ENCODE measurements at regions not wholly inside any gene's neighbourhood (a gene's known extent, or its start where the extent isn't known, plus 50 kb on each side); places are given as distances from the start of the nearest gene placed in this dataset.

DNA sequence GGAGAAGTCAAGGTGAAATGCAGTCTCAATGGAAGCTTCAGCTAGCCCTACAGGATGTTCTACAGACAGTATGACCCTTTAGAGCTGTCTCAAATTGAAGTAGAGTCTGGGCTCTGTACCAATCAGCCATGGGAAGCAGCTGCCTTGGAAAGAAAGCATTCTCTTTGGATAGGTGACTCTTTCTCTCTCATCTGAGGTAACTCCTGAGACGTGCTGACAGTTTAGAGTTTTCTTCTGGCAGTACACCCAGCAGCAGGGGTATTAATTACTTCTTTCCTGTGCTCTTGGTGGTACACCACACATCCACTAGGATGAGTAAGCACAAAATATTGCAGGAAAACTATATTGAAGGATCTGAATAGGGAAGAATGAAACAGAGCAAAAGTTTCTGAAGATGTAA, 329.6 kb upstream of the RGMB start:
- Histone ChIP-seq H3K27ac (no peak overlapping the region), H3K4me3 (no peak overlapping the region), H3K27me3 (no peaks in the 10 kb centered on the region), H3K9me3 (peaks cover 10 to 17% of the 10 kb centered on the region in 2 donors), H3K4me1 (no peaks in the 10 kb centered on the region), H3K36me3 (no peaks in the 10 kb centered on the region)
- intact Hi-C loops (cut with DNase I; ENCODE audit: low total_unique reads) = no loop called here
- no peak for DNase-seq (ENCODE audit: low spot score in 2 of 2)
- TF ChIP-seq, protein P1, sequence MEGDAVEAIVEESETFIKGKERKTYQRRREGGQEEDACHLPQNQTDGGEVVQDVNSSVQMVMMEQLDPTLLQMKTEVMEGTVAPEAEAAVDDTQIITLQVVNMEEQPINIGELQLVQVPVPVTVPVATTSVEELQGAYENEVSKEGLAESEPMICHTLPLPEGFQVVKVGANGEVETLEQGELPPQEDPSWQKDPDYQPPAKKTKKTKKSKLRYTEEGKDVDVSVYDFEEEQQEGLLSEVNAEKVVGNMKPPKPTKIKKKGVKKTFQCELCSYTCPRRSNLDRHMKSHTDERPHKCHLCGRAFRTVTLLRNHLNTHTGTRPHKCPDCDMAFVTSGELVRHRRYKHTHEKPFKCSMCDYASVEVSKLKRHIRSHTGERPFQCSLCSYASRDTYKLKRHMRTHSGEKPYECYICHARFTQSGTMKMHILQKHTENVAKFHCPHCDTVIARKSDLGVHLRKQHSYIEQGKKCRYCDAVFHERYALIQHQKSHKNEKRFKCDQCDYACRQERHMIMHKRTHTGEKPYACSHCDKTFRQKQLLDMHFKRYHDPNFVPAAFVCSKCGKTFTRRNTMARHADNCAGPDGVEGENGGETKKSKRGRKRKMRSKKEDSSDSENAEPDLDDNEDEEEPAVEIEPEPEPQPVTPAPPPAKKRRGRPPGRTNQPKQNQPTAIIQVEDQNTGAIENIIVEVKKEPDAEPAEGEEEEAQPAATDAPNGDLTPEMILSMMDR (IDR thresholded peaks at IDR 0.05) = no peak
- TF ChIP-seq POLR2A (IDR thresholded peaks at IDR 0.05) (no peak), POLR2AphosphoS5 (IDR thresholded peaks at IDR 0.05) (no peak)

DNA sequence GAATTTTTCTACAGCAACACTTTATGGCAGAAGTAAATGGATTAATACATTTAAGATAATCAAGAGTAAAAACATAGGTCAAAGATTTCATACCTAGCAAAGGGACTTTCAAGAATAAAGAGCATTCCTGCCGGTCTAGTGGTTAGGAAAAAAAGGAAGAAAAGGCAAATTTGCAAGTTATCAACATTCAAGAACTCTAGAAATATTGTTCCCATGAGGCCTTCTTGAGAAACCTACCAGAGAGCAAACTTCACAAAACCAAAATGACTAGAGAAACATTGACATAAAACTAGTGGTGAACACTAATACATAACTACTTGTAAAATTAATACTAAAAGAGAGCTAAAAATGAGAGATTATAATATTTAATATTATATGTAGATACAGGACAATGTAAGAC, 320.2 kb upstream of the RGMB start:
- Histone ChIP-seq H3K9me3 (no peaks in the 10 kb centered on the region), H3K27me3 (no peaks in the 10 kb centered on the region), H3K36me3 (no peaks in the 10 kb centered on the region), H3K27ac (no peak overlapping the region), H3K4me1 (no peaks in the 10 kb centered on the region), H3K4me3 (no peak overlapping the region)
- TF ChIP-seq POLR2AphosphoS5 (IDR thresholded peaks at IDR 0.05) = no peak
- no peak for TF ChIP-seq POLR2A (IDR thresholded peaks at IDR 0.05)
- TF ChIP-seq, protein P1 (IDR thresholded peaks at IDR 0.05) = no peak
- intact Hi-C loops (cut with DNase I; ENCODE audit: low total_unique reads) = no loop called here
- no peak for DNase-seq (ENCODE audit: low spot score in 2 of 2)

DNA sequence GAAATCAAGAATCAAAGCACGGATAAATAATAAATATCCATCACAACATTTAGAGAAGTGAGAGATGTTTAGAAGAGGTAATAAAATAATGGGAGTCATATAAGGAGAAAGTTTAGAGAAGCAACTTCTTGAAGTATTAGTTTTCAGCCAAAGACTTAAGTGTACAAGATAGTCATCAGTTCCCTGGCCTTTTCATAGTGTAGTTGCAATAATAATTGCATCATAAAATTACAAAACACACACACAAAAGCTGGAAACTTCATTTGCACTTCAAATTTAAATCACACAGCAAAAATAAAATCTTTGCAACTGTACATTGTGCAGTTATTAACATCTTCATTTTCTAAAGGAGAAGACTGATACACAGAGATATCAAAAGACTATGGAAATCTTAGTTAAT, 319.1 kb upstream of the RGMB start:
- intact Hi-C loops (cut with DNase I; ENCODE audit: low total_unique reads) = no loop called here
- Histone ChIP-seq H3K27ac (no peak overlapping the region), H3K9me3 (no peaks in the 10 kb centered on the region), H3K4me1 (no peaks in the 10 kb centered on the region), H3K4me3 (no peak overlapping the region), H3K27me3 (no peaks in the 10 kb centered on the region), H3K36me3 (no peaks in the 10 kb centered on the region)
- TF ChIP-seq, protein P1 (IDR thresholded peaks at IDR 0.05) = no peak
- TF ChIP-seq POLR2A (IDR thresholded peaks at IDR 0.05) (no peak), POLR2AphosphoS5 (IDR thresholded peaks at IDR 0.05) (no peak)
- DNase-seq (ENCODE audit: low spot score in 2 of 2) = no peak

DNA sequence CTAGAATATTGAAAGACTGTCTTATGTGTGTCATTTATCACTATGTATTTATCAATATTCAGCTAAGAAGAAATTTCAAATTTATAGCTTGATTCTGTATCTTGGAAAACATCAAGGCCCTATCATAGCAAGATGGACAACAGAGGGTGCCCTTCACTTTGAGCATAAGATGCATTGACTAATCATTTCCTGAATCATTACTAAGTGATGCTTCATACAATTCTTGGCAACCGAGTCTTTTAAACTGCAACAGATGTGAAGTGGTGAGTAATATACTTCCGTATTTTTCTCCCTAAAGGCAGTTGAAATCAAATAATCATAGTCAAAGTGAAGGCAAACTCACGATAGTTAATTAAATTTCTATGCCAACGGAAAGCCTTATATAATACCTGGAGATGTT, 318.6 kb upstream of the RGMB start:
- Histone ChIP-seq H3K27ac (no peak overlapping the region), H3K4me1 (no peaks in the 10 kb centered on the region), H3K9me3 (no peaks in the 10 kb centered on the region), H3K4me3 (no peak overlapping the region), H3K27me3 (no peaks in the 10 kb centered on the region), H3K36me3 (no peaks in the 10 kb centered on the region)
- no peak for DNase-seq (ENCODE audit: low spot score in 2 of 2)
- TF ChIP-seq POLR2A (IDR thresholded peaks at IDR 0.05) (no peak), POLR2AphosphoS5 (IDR thresholded peaks at IDR 0.05) (no peak)
- TF ChIP-seq, protein P1 (IDR thresholded peaks at IDR 0.05) = no peak
- intact Hi-C loops (cut with DNase I; ENCODE audit: low total_unique reads) = no loop called here

DNA sequence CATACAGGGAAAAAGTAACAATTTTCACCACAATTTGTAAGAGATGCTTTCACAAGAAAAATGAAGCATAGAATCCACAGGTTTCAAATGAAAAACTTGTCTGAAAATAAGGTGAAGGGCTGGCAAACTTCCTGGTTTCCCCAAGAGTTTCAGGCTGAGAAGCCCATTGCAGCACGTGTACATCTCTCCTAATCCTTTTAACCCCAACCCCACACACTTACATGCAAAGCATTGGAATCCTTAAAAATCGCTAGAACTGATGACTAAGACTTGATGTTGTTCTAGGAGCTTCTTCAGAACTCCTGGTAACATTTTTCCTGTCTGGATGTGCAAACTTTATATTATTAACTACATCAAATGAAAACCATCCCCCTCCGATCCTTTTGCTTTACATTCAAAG, 317.8 kb upstream of the RGMB start:
- DNase-seq (ENCODE audit: low spot score in 2 of 2) = no peak
- Histone ChIP-seq H3K36me3 (no peaks in the 10 kb centered on the region), H3K4me3 (no peak overlapping the region), H3K27me3 (no peaks in the 10 kb centered on the region), H3K4me1 (no peaks in the 10 kb centered on the region), H3K9me3 (no peaks in the 10 kb centered on the region), H3K27ac (no peak overlapping the region)
- intact Hi-C loops (cut with DNase I; ENCODE audit: low total_unique reads) = no loop called here
- TF ChIP-seq POLR2A (IDR thresholded peaks at IDR 0.05) = no peak
- TF ChIP-seq, protein P1 (IDR thresholded peaks at IDR 0.05) = no peak
- TF ChIP-seq POLR2AphosphoS5 (IDR thresholded peaks at IDR 0.05) = no peak
